GM10248 (cell line): ENCODE measurements at regions not wholly inside any gene's neighbourhood (a gene's known extent, or its start where the extent isn't known, plus 50 kb on each side); places are given as distances from the start of the nearest gene placed in this dataset.

Experiments used
- CTCF ChIA-PET: fragments of 300-600 bp; sonication (Branson Sonifier 250); formaldehyde crosslinking; extraction: SDS; loops from one replicate; lab custom pipeline; 2021; ENCODE audit warnings: antibody characterized with exemption; lab: Yijun Ruan, JAX
- POLR2A ChIA-PET: fragments of 350-650 bp; sonication (Branson Sonifier 250); formaldehyde crosslinking; extraction: SDS; loops from one replicate; lab custom pipeline; 2020; ENCODE audit warnings: antibody characterized with exemption; lab: Yijun Ruan, JAX
- DNase-seq: peaks from one replicate; pipeline ENCODE4 v3.0.0; 2012; ENCODE audit errors: extremely low spot score
- CTCF ChIP-seq: IDR thresholded peaks from 2 replicates; pipeline ENCODE4 v1.5.1; 2012; ENCODE audit warnings: mild to moderate bottlenecking, low read depth; ENCODE audit errors: extremely low read depth, missing control alignments, control extremely low read depth

DNA sequence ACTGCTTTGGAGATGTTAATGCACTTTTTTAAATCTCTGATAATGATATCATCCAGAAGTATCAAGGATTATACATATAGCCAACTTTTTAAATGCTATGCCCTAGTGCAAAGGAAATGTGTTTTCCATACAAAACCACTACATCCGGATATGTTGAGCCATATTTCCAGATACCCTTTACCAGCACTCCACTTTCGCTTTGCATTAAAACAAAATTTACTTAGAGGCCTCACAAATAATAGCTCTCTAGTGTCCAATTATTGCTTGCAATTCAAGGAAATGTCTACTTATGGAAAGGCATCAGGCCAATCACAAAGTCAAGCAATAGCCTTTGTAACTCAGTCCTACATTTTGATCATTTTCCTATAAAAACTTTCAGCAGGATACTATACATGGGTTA is 1072.8 kb upstream of the INTU start:
- POLR2A ChIA-PET, result no interaction called here
- CTCF ChIA-PET, result no interaction called here

GRCh38 chr4:126560794-126561193 is 1072.0 kb upstream of the INTU start:
- no peak for DNase-seq
- ChIA-PET CTCF (no interaction called here), POLR2A (no interaction called here)
- TF ChIP-seq CTCF, result no peak

More for the DNA sequence above, 1072.8 kb upstream of the INTU start:
- DNase-seq, result no peak
- TF ChIP-seq CTCF, result no peak

GRCh38 chr4:126563389-126563788 is 1069.4 kb upstream of the INTU start:
- no peak for TF ChIP-seq CTCF
- ChIA-PET CTCF (no interaction called here), POLR2A (no interaction called here)
- DNase-seq, result no peak

- CTCF ChIA-PET, result no interaction called here
- TF ChIP-seq CTCF, result no peak
- POLR2A ChIA-PET, result no interaction called here
- DNase-seq, result no peak
These were observed 1068.4 kb upstream of the INTU start for GRCh38 chr4:126564283-126564854.

DNA sequence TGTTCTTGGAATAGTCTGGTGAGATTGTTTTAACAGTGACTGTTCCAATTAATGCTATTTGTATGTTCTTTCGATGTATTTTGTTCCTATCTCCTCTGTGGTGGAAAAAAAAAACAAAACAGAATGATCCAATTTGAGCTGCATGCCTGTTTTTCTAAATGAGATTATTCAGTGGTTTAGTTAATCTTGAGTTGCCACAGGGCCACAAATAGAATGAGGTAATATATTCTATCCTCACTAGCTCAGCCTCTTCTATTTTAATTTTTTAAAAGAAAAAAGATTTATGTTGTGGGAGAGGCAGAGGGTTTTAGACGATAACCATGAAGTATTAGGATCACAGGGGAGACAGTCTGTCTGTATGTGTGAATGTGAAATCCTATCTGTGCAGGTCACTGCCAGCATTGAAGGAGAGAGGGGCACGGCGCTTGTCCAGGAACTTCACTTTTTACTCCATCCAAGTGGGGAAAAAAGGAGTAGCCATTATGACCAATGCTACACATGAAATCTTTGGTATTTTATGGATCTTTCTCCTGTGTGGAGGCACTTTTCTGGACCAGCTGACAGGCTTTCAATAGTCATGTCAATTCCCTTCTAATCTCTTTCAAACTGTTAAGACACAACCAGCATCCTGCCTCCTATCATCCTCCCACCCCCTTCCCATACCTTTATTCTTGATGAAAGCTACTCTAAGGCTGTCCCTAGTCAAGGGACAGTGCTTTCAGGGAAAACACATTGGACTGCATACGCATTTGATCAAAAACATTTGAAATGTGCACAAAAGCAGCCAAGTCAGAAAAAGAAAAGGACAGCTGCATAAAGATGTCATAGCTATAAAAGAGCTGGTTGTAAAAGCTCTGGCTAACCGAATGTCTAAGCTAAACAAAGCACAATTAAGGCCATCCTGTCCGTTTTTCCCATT is 1063.8 kb upstream of the INTU start:
- no peak for DNase-seq
- POLR2A ChIA-PET, result no interaction called here
- CTCF ChIA-PET, result interaction anchor here (1.1 kb wide), 1 partner anchor 30 kb away, joined by 3 read pairs; no protein-coding TSS in a partner anchor
- TF ChIP-seq CTCF, result no peak

GRCh38 chr4:126572264-126572663 is 1060.5 kb upstream of the INTU start:
- DNase-seq, result no peak
- no peak for TF ChIP-seq CTCF
- ChIA-PET POLR2A (no interaction called here), CTCF (no interaction called here)
